ENCODE measurements at regions not wholly inside any gene's neighbourhood (a gene's known extent, or its start where the extent isn't known, plus 50 kb on each side); places are given as distances from the start of the nearest gene placed in this dataset.

- DNase-seq (ENCODE audit: low read depth): no peak
Measured at GRCh38 chr15:81481346-81481745, 107.3 kb upstream of the TMC3 start.

DNA sequence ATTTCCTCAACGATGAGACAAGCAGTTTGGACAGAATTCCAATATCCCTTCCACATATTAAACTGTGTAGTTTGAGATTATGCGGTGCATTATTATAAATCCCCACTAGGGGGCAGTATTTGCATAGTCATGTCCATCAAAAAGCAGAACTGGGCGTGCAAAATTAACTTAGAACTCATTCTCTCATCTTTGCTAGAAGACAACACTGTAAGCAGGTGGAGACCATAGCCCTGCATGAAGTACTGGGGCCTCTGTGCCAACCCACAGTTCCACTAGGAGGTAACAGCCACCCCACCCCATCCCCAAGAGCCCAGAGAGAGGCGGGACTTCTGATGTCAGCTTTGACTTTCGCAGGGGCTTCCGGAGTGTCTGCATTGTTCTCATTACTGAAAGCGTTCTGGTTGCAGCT, 106.6 kb upstream of the TMC3 start:
- peak; percentile 45 for DNase-seq (ENCODE audit: low read depth)

DNA sequence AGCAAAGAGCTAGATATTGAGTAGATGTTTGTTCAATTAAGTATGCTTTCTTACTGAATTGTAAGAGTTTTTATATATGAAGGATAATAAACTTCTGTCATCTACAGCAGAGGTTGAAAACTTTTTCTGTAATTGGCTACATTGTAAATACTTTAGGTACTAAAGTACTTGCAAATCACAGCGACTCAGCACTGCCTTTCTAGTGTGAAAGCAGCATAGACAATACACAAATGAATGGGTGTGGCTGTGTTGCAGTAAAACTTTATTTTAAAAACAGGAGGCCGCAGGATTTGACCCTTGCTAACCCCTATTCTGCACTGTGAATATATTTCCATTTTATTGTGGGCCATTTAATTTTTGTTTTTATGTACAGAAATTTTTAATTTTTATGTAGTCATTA, 104.3 kb upstream of the TMC3 start:
- no peak for DNase-seq (ENCODE audit: low read depth)

GRCh38 chr15:81475926-81476325, 101.9 kb upstream of the TMC3 start:
- DNase-seq (ENCODE audit: low read depth): no peak

- DNase-seq (ENCODE audit: low read depth): no peak
Measured at GRCh38 chr15:81475471-81475870, 101.5 kb upstream of the TMC3 start.

DNA sequence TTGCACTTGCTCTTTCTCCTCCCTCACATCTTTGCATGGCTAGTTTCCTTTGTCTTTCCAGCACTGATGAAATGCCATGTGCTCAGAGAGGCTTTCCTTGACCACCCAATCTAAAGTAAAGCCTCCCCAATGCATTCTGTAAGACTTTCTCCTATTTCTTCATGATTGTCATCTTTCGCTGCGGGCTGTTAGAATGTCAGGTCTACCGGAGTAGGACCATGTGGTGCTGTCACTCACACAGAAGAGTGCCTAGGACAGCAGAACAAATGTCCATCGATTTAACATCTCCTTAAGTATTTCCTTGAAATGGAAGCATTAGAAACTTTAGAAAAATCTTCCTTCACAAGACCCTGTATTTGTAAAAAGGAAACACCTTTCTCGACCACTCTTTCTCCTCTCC, 99.9 kb upstream of the TMC3 start:
- no peak for DNase-seq (ENCODE audit: low read depth)

DNA sequence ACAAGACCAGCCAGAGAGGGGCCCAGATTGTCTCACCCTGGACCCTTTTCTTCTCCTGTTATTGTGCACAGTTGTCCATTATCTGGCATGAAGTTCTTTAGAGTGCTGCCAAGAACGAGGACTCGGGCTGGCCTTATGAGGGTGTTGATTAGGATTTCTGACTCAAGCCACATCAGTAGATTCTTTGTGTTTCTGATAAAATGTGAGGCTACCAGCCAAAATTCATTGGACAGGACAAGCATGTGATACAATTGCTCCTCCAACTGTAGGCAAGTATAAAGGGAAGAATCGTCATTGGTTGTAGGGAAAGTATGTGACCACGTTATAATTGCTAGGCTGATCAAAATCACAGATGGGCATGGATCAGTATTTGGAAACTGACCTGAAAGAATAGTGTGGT, 99.2 kb upstream of the TMC3 start:
- no peak for DNase-seq (ENCODE audit: low read depth)

DNA sequence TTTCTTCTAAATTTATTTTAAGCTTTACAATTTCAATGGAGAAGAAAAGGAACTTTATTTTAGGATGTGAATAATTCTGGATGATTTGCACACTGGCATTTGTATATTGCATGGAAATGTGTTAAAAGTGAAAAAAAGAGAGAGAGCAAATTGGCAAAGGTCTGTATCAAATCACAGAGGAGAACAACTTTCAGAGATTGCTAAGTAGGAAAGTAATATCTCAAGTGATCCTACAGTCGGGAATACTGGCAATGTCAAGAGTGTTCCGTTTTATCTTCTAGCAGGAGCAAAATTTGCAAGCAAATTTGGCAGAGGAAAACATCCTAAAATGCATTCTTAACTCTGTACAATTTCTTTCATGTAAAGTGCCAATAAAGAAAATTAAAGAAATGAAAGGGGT, 97.1 kb upstream of the TMC3 start:
- no peak for DNase-seq (ENCODE audit: low read depth)

DNA sequence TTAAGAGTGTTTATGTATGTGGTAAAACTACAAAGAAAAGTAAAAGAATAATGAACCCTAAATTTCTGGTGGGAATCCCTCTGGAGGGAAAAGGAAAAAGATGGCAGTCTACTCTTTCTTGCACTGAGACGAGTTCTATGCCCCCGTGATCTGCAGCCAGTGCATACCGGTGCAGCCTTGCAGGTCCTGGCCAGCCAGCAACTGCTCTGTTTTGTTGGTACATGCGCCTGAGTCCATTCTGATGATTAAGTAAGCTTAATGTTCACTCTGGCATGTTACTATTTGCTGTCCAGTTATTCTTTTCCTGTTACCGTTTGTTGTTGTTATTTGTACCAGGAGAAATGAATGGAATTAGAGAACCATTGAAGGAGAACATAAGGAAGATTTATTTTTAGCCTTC, 95.1 kb upstream of the TMC3 start:
- DNase-seq (ENCODE audit: low read depth): no peak

DNA sequence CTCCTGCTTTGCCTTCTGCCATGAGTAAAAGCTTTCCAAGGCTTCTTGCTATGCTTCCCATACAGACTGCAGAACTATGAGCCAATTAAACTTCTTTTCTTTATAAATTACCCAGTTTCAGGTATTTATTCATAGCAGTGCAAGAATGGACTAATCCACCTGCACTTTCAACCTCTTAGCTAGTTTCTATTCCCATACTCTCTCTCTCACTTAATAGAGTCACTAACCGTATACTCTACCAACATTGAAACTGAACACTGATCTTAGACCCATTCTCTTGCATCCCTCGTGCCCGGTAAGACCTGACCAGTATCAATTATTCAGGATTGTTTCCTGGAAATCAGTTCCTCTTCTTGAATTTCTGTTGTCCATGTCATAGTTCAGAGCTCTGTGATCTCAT, 92.7 kb upstream of the TMC3 start:
- DNase-seq (ENCODE audit: low read depth): no peak

DNA sequence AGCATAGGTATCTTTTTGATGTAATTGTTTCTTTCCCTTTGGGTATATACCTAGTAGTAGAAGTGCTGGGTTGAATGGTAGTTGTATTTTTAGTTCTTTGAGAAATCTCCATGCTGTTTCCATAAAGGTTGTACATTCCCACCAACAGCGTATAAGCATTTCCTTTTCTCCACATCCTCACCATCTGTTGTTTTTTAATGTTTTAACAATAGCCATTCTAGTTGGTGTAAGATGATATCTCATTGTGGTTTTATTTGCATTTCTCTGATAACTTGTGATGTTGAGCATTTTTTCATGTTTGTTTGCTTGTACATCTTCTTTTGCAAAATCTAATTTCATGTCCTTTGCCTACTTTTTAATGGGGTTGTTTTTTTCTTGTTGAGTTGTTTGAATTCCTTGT, 80.0 kb upstream of the TMC3 start:
- no peak for DNase-seq (ENCODE audit: low read depth)

DNA sequence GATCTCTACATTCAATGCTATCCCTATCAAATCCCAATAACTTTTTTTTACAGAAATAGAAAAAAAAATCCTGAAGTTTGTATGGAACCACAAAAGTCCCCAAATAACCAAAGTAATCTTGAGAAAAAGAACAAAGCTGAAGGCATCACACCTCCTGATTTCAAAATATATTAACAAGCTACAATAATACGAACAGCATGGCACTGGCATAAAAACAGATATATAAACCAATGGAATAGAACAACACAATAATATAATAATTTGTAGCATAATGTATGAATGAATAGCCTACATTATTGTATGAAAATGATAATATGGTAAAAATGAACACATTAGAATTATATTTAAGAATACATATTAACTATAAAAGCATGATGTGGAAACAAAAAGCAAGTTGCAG, 76.7 kb upstream of the TMC3 start:
- no peak for DNase-seq (ENCODE audit: low read depth)

- DNase-seq (ENCODE audit: low read depth): no peak
Measured at GRCh38 chr15:81449836-81450474, 75.9 kb upstream of the TMC3 start.

DNA sequence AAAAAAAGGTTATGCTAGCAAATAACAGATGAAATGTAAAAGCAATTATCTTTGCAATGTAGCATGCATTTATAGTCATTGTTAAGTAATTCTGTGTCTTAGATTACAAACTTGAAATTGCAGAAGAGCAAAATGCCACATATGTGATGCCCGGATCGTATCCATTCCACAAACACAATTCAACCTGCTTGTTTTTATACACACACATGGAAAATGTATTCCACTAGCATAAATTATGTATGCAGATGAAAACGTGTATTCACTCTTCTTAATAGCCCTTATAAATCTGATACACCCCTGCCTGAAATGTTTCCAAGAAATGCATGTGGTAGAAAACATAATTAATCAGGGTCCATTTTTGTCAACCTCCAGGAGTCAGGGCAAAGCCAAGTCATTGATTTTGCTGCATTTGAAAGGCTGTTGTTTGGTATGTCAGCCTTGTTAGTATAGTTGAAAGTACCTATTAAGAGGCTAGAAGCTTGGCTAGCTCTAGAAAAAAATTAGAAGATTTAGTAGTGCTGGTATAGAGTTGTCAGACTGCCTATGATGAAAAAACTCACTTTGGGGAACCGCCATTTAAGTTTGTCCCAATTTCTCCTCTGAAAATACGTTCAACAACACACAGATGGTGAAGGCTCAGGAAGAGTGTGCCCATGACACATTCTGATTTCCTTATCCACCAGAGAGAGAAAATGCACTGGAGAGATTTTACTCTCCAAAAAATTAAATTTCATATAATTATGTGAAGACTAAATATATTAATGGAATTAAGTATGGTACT, 69.2 kb upstream of the TMC3 start:
- DNase-seq (ENCODE audit: low read depth): no peak

DNA sequence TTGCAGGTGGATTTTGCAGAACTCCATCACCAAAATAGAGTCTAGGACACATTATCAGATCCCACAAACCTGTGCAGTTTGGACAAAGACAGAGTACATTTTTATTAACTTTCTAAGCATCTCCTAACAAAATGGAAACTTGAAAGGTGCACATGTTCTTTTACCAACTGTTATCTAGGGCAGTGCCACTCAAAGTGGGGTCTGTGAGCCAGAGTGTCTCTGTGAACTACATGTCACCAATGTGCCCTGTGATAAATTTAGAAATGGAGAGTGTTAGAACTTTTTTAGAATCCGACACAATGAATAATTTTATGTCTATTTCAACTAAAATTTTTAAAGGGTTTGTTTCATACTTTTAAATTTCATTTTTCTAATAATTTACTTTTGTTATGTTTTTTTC, 68.4 kb upstream of the TMC3 start:
- DNase-seq (ENCODE audit: low read depth): no peak

GRCh38 chr15:81434851-81435250, 60.8 kb upstream of the TMC3 start:
- DNase-seq (ENCODE audit: low read depth): no peak

DNA sequence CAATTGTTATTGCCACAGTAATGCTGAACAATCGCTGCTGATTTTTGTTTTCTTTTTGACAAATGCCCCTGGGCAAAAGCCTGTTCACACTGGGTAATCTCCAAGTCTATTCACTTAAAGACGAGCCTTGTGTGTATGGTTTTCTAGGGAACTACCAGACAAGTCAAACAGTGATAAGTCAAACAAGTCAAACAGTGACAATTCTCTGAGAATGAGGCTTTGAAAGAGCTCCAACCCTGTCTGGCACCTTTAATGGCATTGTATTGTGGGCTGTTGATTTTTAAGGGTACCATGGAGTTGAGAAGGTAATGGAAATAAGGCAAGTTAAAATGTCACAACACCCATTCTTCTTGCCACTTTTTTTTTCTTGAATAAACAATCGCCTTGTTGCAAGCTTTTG, 59.4 kb upstream of the TMC3 start:
- no peak for DNase-seq (ENCODE audit: low read depth)

GRCh38 chr15:81432179-81432578, 58.2 kb upstream of the TMC3 start:
- DNase-seq (ENCODE audit: low read depth): no peak

GRCh38 chr15:81427176-81427575, 53.2 kb upstream of the TMC3 start:
- DNase-seq (ENCODE audit: low read depth): no peak

- DNase-seq (ENCODE audit: low read depth): no peak
Measured at GRCh38 chr15:81425905-81426304, 51.9 kb upstream of the TMC3 start.

All from iris pigment epithelial cell (primary cell).